Umbilical cord (tissue), 1 donor: ENCODE measurements at regions not wholly inside any gene's neighbourhood (a gene's known extent, or its start where the extent isn't known, plus 50 kb on each side); places are given as distances from the start of the nearest gene placed in this dataset.
A peak's percentile ranks its signal among the peaks of the same experiment; 100 is the strongest.

ENCODE experiments used
- DNase-seq: peaks from one replicate; pipeline ENCODE4 v3.0.0-alpha.2; 2015; ENCODE audit warnings: low spot score

DNA sequence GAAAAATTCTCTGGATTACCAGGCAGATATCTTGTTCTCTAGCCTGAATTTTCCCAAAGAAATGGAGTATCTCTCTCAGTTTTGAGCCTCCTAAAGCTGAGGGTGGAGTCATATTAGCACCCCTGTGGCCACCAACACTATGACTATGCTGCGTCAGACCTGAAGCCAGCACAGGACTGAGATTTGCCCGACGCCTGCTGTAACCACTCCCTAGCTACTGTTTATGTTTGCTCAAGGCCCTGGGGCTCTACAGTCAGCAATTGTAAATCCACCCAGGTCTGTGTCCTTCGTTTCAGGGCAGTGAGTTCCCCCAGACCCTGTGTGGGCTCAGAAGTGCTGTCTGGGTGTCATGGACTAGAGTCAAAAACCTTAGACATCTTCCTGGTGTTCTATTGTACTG, 61.4 kb downstream of the ZXDA start:
- DNase-seq: no peak

DNA sequence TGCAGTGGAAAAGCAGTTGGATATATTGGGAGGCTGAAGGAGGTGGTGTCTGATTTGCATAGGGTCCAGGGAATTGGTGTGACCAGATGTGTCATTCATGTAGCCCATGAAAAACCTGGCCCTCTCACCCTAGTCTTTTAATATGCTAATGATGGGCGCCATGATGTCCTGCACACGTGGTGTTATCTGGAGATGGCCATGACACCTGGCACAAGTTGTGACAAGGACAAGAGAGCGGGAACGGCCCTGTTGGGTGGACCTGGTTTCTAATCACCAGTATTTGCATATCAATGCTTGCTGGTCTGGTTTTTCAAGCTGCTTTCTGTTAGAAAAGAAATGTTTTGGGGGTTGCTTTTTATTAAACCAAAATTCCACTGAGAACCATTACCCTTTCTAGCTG, 87.4 kb downstream of the ZXDA start:
- no peak for DNase-seq

DNA sequence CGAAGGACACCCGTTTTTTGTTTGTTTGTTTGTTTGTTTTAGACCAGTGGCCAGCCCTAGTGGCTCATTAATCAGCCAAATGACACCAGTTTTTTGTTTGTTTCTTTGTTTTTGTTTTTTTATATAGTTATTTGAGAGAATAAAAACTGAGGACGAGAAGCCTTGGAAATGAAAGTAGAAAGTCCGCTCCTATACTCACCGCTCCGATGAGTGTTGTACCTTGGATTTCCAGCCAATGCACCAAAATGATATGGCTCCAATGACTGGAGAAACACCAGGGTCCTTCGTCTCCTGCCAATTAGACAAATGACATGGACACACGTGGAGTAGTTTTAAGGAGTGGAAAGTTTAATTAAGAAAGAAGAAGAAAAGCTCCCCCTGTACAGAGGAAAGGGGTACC, 87.9 kb downstream of the ZXDA start:
- DNase-seq: no peak

GRCh38 chrX:57821703-57822387, 88.4 kb downstream of the ZXDA start:
- peak; percentile 4 for DNase-seq

DNA sequence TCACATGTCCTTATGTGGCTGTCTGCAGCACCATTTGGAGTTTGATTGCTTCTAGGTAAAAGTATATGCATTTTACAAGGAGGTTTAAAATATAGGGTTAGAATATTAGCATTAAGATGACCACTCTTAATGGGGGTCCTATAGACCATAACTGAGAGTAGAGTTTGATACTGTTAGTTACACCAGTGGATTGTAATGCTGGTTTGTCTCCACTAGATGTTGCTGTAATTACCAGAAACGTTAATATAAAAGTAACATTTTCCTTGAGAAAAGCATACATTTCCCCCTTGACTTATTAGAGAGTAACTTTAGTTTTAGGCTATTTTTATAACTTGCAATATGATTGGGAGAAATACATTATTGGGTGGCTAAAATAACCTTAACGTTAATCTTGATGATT, 93.0 kb downstream of the ZXDA start:
- no peak for DNase-seq

DNA sequence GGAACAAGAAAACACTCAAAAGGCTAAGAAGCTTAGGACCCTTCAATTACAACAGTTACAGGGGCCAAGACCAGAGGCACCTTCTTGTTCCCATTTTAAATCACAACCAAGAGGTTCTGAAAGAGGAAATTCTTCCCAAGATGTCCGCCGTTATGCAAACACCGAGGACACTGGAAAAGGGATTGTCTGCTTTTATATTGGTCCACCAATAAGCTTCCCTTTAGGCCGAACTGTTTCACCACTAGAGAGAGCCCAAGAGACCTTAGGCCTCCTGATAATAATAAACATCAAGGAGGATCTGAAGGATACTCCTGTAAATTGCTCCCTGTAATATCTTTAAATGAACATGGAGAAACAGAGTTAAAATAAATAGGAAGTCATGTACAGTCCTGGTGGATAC, 92.6 kb upstream of the NLRP2B start:
- DNase-seq: no peak

DNA sequence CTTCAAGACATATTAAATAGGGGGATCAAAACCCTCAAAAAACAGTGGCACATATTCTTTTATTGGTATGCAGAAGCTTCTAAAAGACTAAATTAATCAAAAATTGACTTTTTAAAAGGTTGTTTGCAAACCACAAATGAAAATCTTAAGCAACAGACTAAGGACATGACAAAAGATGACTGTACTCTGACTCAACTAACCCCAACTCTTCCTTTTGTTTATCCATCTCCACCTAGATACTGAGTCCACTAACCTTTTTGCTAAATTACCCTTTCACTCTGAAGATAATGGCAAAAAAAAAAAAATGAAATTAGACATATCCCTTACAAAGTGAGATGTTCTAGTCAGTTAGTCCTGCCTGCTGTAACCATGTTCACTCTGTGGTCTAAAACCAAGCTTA, 91.6 kb upstream of the NLRP2B start:
- no peak for DNase-seq

GRCh38 chrX:57752866-57753265, 72.8 kb upstream of the NLRP2B start:
- no peak for DNase-seq

DNA sequence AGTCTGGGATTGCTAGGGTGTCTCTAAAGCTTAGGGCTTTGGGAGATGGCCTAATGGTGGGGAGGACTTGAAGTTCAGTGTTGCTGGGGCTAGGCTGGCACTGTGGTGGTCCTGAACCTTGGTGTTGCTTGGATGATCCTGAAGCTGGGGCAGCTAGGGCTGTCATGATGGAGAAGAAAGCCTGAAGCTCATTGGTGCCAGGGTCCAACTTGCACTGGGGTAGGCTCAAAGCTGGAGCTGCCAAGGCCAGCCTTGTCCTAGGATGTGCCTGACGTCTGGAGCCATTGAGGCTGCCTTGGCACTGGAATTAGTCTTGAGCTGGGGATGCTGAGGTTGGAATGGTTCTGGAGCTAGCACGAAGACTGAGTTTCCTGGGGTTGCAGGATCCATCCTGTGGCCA, 61.0 kb upstream of the NLRP2B start:
- DNase-seq: no peak

- no peak for DNase-seq
Measured at GRCh38 chrX:57737881-57738280, 57.8 kb upstream of the NLRP2B start.
